ENCODE measurements at regions not wholly inside any gene's neighbourhood (a gene's known extent, or its start where the extent isn't known, plus 50 kb on each side); places are given as distances from the start of the nearest gene placed in this dataset.

DNA sequence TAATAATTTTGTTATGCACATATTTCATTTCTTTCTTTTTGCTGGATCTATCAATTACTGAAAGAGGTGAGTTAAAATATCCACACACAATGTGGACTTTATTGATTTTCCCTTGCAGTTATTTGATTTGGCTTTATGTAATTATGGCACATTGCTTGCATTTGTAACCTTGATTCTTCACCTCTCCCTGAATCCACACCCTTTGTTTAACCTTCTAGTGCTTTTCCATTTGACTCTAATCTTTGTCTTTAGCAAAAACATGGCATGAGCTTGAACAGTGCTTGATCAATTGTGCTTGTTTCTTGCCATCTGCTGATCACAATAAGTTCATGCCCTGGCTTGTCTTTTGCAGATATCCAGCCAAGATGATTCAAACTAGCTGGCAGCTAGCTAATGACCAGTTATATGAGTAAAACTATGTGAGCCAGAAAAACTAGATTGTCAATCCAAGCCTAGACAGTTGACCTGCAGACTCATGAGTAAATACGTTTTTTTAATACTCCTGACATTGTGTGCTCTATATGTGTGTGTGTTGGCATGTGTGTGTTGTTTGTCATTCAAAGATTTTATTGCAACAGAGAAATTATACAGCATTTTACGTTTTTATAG is 899.2 kb downstream of the NCAM2 start:
- TF ChIP-seq SREBF2 (IDR thresholded peaks at IDR 0.05) (no peak), EP300 (IDR thresholded peaks at IDR 0.05) (no peak), NR3C1 (IDR thresholded peaks at IDR 0.05) (no peak), POLR2A (IDR thresholded peaks at IDR 0.05; ENCODE audit: low read length) (no peak)
- TF ChIP-seq, protein P1, sequence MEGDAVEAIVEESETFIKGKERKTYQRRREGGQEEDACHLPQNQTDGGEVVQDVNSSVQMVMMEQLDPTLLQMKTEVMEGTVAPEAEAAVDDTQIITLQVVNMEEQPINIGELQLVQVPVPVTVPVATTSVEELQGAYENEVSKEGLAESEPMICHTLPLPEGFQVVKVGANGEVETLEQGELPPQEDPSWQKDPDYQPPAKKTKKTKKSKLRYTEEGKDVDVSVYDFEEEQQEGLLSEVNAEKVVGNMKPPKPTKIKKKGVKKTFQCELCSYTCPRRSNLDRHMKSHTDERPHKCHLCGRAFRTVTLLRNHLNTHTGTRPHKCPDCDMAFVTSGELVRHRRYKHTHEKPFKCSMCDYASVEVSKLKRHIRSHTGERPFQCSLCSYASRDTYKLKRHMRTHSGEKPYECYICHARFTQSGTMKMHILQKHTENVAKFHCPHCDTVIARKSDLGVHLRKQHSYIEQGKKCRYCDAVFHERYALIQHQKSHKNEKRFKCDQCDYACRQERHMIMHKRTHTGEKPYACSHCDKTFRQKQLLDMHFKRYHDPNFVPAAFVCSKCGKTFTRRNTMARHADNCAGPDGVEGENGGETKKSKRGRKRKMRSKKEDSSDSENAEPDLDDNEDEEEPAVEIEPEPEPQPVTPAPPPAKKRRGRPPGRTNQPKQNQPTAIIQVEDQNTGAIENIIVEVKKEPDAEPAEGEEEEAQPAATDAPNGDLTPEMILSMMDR (IDR thresholded peaks at IDR 0.05): no peak
